Endothelial cell of hepatic sinusoid (primary cell): ENCODE measurements at regions not wholly inside any gene's neighbourhood (a gene's known extent, or its start where the extent isn't known, plus 50 kb on each side); places are given as distances from the start of the nearest gene placed in this dataset.
"Not testable (repeated sequence)": the region's sequence is repeated elsewhere in the genome, so short reads cannot be mapped to it uniquely, and the experiment has no call there.

Source experiments
- in situ Hi-C: cut with HindIII; loops from 2 replicates; pipeline ENCODE4 v1.10.0; 2017; ENCODE audit warnings: low sequenced_read_pairs

GRCh38 chr17:64728041-64728695 lies 66.1 kb upstream of the SMURF2 start:
- in situ Hi-C loops = no loop called here

- in situ Hi-C loops = not testable (repeated sequence)
Measured at GRCh38 chr17:64726025-64726424, 63.9 kb upstream of the SMURF2 start.

- in situ Hi-C loops = not testable (repeated sequence)
Measured at GRCh38 chr17:64724246-64724645, 62.1 kb upstream of the SMURF2 start.

GRCh38 chr17:64723781-64724180 lies 61.7 kb upstream of the SMURF2 start:
- in situ Hi-C loops = no loop called here

- in situ Hi-C loops = not testable (repeated sequence)
Measured at GRCh38 chr17:64721556-64721955, 59.4 kb upstream of the SMURF2 start.

- in situ Hi-C loops = not testable (repeated sequence)
Measured at GRCh38 chr17:64720253-64720652, 58.1 kb upstream of the SMURF2 start.

GRCh38 chr17:64719517-64719916 lies 57.4 kb upstream of the SMURF2 start:
- in situ Hi-C loops = not testable (repeated sequence)

GRCh38 chr17:64718816-64719215 lies 56.7 kb upstream of the SMURF2 start:
- in situ Hi-C loops = not testable (repeated sequence)

GRCh38 chr17:64718058-64718457 lies 56.0 kb upstream of the SMURF2 start:
- in situ Hi-C loops = no loop called here

- in situ Hi-C loops = not testable (repeated sequence)
Measured at GRCh38 chr17:64716496-64716895, 54.4 kb upstream of the SMURF2 start.

GRCh38 chr17:64713786-64714185 lies 51.7 kb upstream of the SMURF2 start:
- in situ Hi-C loops = not testable (repeated sequence)

GRCh38 chr17:64712557-64713351 lies 50.6 kb upstream of the SMURF2 start:
- in situ Hi-C loops = not testable (repeated sequence)
